ENCODE measurements at regions not wholly inside any gene's neighbourhood (a gene's known extent, or its start where the extent isn't known, plus 50 kb on each side); places are given as distances from the start of the nearest gene placed in this dataset.

- ChIA-PET POLR2A (no interaction called here), CTCF (interaction anchor here (0.6 kb wide), 1 partner anchor 76 kb away, joined by 4 read pairs; no protein-coding TSS in a partner anchor)
- H3K9me3 ChIP-seq (ENCODE audit: control insufficient read depth, insufficient read depth, low read depth, low read length), result no peaks in the 10 kb centered on the region
- no peaks in the 10 kb centered on the region for H3K36me3 ChIP-seq (ENCODE audit: control insufficient read depth in 2 of 2, insufficient read depth in 1 of 2, low read length in 2 of 2)
- no peak overlapping the region for H3K4me3 ChIP-seq (ENCODE audit: low read depth, low read length)
- TF ChIP-seq MEIS1 (CRISPR knock-in tag; IDR thresholded peaks at IDR 0.05; ENCODE audit: borderline replicate concordance) (no peak), ZNF580 (tag by site-specific recombination; IDR thresholded peaks at IDR 0.05) (no peak), ZFP41 (tag by site-specific recombination; IDR thresholded peaks at IDR 0.05; ENCODE audit: borderline replicate concordance) (no peak), ZNF488 (tag by site-specific recombination; IDR thresholded peaks at IDR 0.05) (no peak), ZNF600 (tag by site-specific recombination; IDR thresholded peaks at IDR 0.05) (no peak), ZNF362 (tag by site-specific recombination; IDR thresholded peaks at IDR 0.05) (no peak), KLF9 (tag by site-specific recombination; IDR thresholded peaks at IDR 0.05; ENCODE audit: low read depth) (no peak), ZBTB6 (tag by site-specific recombination; IDR thresholded peaks at IDR 0.05) (no peak), ZNF596 (tag by site-specific recombination; IDR thresholded peaks at IDR 0.05) (no peak), ZNF623 (tag by site-specific recombination; IDR thresholded peaks at IDR 0.05) (no peak), ZNF692 (tag by site-specific recombination; IDR thresholded peaks at IDR 0.05) (no peak), ZNF624 (tag by site-specific recombination; IDR thresholded peaks at IDR 0.05) (no peak), ZNF26 (tag by site-specific recombination; IDR thresholded peaks at IDR 0.05) (no peak), ZNF776 (tag by site-specific recombination; IDR thresholded peaks at IDR 0.05; ENCODE audit: borderline replicate concordance) (no peak), PRDM6 (tag by site-specific recombination; IDR thresholded peaks at IDR 0.05) (no peak), ZNF157 (tag by site-specific recombination; IDR thresholded peaks at IDR 0.05) (no peak), PBX3 (CRISPR knock-in tag; IDR thresholded peaks at IDR 0.05) (no peak), ZNF398 (tag by site-specific recombination; IDR thresholded peaks at IDR 0.05) (no peak), ZNF677 (tag by site-specific recombination; IDR thresholded peaks at IDR 0.05) (no peak)
- H3K27ac ChIP-seq (ENCODE audit: extremely low read depth, low read depth, low read length), result no peak overlapping the region
- no peaks in the 10 kb centered on the region for H3K4me1 ChIP-seq (ENCODE audit: control insufficient read depth, insufficient read depth, low read length)
Observed at GRCh38 chr5:96258692-96259091, 174.4 kb downstream of the PCSK1 start.
